ENCODE measurements at regions not wholly inside any gene's neighbourhood (a gene's known extent, or its start where the extent isn't known, plus 50 kb on each side); places are given as distances from the start of the nearest gene placed in this dataset.

DNA sequence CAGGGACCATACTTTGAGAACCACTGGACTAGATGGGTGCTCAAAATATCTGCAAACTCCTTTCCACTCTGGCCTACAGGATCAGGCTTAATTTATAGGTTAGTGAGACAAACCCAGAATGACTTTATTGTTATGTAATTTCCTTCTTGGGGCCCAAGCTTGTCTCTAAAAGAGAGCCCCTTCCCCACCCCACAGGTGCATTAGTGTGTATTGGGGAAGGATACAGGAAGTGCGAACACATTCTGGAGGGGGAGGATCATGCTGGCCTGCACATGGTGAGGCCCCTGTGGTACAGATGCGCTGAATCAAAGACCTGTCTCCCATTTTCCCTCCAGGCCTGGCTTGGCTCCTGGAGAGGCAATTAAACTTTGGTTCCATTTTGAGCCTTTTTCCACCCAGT, 273.0 kb upstream of the LRTM1 start:
- TF ChIP-seq POLR2A (IDR thresholded peaks at IDR 0.05) (no peak), CTCF (IDR thresholded peaks at IDR 0.05) (no peak)
- H3K27ac ChIP-seq, result no peak overlapping the region
- DNase-seq, result no peak
- H3K9me3 ChIP-seq (replicated peaks in 1 of 3), result no peaks in the 10 kb centered on the region
- 70 to 98% (median 78%) methylated on average over 2 of the region's 2 CpGs for WGBS, 4 donors
- no peaks in the 10 kb centered on the region for H3K36me3 ChIP-seq (replicated peaks in 1 of 2)
- intact Hi-C loops (cut with DNase I), result no loop called here
- no peaks in the 10 kb centered on the region for H3K27me3 ChIP-seq
- H3K4me3 ChIP-seq, result no peak overlapping the region
- H3K4me1 ChIP-seq (replicated peaks in 1 of 2), result no peaks in the 10 kb centered on the region

GRCh38 chr3:55198554-55198953, 270.7 kb upstream of the LRTM1 start:
- H3K27ac ChIP-seq, result no peak overlapping the region
- no peaks in the 10 kb centered on the region for H3K27me3 ChIP-seq
- no peak for TF ChIP-seq POLR2A (IDR thresholded peaks at IDR 0.05)
- TF ChIP-seq CTCF (IDR thresholded peaks at IDR 0.05), result no peak
- intact Hi-C loops (cut with DNase I), result loop anchor here in 1 of 2 donors (10.0 kb wide), 1 partner anchor 334 kb away; no protein-coding TSS in a partner anchor
- H3K4me1 ChIP-seq (replicated peaks in 1 of 2), result no peaks in the 10 kb centered on the region
- no peaks in the 10 kb centered on the region for H3K36me3 ChIP-seq (replicated peaks in 1 of 2)
- DNase-seq, result no peak
- no peak overlapping the region for H3K4me3 ChIP-seq
- WGBS, 4 donors, result 65 to 80% (median 72%) methylated on average over 4 of the region's 4 CpGs
- no peaks in the 10 kb centered on the region for H3K9me3 ChIP-seq (replicated peaks in 1 of 3)

DNA sequence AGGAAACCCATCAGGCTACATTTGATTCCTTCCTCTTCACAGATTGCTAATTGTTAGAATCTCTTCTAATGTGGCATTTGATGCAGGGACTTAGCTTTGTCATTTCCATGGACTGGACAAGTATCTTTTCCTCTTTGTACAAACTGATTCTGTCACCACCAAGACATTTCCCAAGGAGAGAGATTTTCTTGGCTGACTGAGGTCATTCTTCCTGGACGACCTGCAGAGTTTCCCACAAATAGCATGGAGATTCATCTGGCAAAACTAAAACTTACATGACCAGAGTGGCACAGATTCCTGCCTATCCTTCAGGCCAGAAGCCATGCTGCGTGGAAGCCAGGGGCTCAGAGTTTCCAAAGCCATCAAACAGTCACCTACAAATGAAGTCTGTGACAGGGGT, 269.2 kb upstream of the LRTM1 start:
- Histone ChIP-seq H3K36me3 (replicated peaks in 1 of 2) (no peaks in the 10 kb centered on the region), H3K27me3 (no peaks in the 10 kb centered on the region), H3K4me1 (replicated peaks in 1 of 2) (no peaks in the 10 kb centered on the region), H3K4me3 (no peak overlapping the region), H3K27ac (no peak overlapping the region), H3K9me3 (replicated peaks in 1 of 3) (no peaks in the 10 kb centered on the region)
- no peak for DNase-seq
- WGBS, 4 donors, result 78 to 92% (median 85%) methylated on average over 2 of the region's 2 CpGs
- intact Hi-C loops (cut with DNase I), result loop anchor here in 1 of 2 donors (10.0 kb wide), 1 partner anchor 332 kb away; no protein-coding TSS in a partner anchor
- TF ChIP-seq POLR2A (IDR thresholded peaks at IDR 0.05), result no peak
- no peak for TF ChIP-seq CTCF (IDR thresholded peaks at IDR 0.05)

DNA sequence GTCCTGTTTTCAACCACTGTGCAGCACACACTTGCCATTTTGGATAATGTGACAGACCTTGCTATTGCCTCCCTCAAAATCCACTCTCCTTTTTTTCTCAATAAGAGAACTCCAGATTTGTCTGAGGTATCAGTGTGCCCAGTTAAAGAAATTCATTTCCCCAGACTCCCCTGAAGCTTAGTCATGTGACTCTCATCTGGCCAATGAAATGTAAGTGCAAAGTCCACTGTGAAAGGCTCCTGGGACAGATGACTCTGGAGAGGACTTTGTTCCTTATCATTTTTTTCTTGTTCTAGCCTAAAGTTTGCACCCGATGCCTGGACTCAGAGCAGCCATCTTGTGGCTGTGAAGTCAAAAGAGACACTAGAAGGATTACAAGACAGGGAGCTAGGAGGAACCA, 268.6 kb upstream of the LRTM1 start:
- H3K36me3 ChIP-seq (replicated peaks in 1 of 2), result no peaks in the 10 kb centered on the region
- H3K9me3 ChIP-seq (replicated peaks in 1 of 3), result no peaks in the 10 kb centered on the region
- H3K4me1 ChIP-seq (replicated peaks in 1 of 2), result no peaks in the 10 kb centered on the region
- H3K4me3 ChIP-seq, result no peak overlapping the region
- TF ChIP-seq POLR2A (IDR thresholded peaks at IDR 0.05), result no peak
- TF ChIP-seq CTCF (IDR thresholded peaks at IDR 0.05), result no peak
- DNase-seq, result no peak
- H3K27me3 ChIP-seq, result no peaks in the 10 kb centered on the region
- intact Hi-C loops (cut with DNase I), result loop anchor here in 1 of 2 donors (10.0 kb wide), 1 partner anchor 332 kb away; no protein-coding TSS in a partner anchor
- 75 to 89% (median 83%) methylated on average over 1 of the region's 1 CpG for WGBS, 4 donors
- H3K27ac ChIP-seq, result no peak overlapping the region
